ENCODE measurements at regions not wholly inside any gene's neighbourhood (a gene's known extent, or its start where the extent isn't known, plus 50 kb on each side); places are given as distances from the start of the nearest gene placed in this dataset.

GRCh38 chr13:61960981-61961380 is 545.3 kb upstream of the PCDH20 start:
- TF ChIP-seq SP1 (IDR thresholded peaks at IDR 0.05), result no peak
- no peak for TF ChIP-seq SUZ12 (IDR thresholded peaks at IDR 0.05)

All from HEK293T (cell line).